GM12878 (cell line): ENCODE measurements at regions not wholly inside any gene's neighbourhood (a gene's known extent, or its start where the extent isn't known, plus 50 kb on each side); places are given as distances from the start of the nearest gene placed in this dataset.

ENCODE experiments used
- ATAC-seq: fragments of 200-7000 bp; cut with Tn5 transposase; 3 replicates; pipeline ENCODE4 v1.9.1; 2020; ENCODE audit warnings: mild to moderate bottlenecking, moderate library complexity
- BruUV-seq: library from RNA; stranded (reverse); fragments of 400-500 nt; replicated peaks from 2 replicates; lab custom pipeline; 2021; lab: Mats Ljungman, UMichigan
- CTCF ChIA-PET: fragments of 300-600 bp; sonication (Branson Sonifier 250); formaldehyde crosslinking; extraction: SDS; loops from one replicate; lab custom pipeline; 2021; ENCODE audit warnings: inconsistent platforms; lab: Yijun Ruan, JAX
- POLR2A ChIA-PET: fragments of 350-600 bp; formaldehyde crosslinking; extraction: SDS; loops from one replicate; lab custom pipeline; 2021; ENCODE audit warnings: inconsistent platforms; lab: Charles Lee
- RAD21 ChIA-PET: fragments of 300-600 bp; sonication (Branson Sonifier 250); formaldehyde crosslinking; loops from one replicate; lab custom pipeline; 2023; ENCODE audit warnings: antibody characterized with exemption; ENCODE audit not compliant: unreplicated experiment; lab: Charles Lee
- SMC1A ChIA-PET: fragments of 300-600 bp; sonication (Branson Sonifier 250); formaldehyde crosslinking; loops from one replicate; lab custom pipeline; 2023; ENCODE audit not compliant: unreplicated experiment, uncharacterized antibody; lab: Charles Lee
- DNase-seq: peaks from one replicate; pipeline ENCODE4 v3.0.0-alpha.2; 2011; ENCODE audit warnings: low read depth, low spot score
- FAIRE-seq: peaks from 3 replicates; lab custom pipeline; 2011; peaks lifted over from hg19 to GRCh38; lab: Jason Lieb, UNC
- H2AFZ ChIP-seq: 2 replicates; pipeline ENCODE4 v1.6.0; 2011; ENCODE audit warnings: low read depth, low read length, control low read depth; ENCODE audit not compliant: control insufficient read depth
- H3K27ac ChIP-seq: 2 replicates; pipeline ENCODE4 v1.5.1; 2011; ENCODE audit warnings: control low read depth; ENCODE audit not compliant: control insufficient read depth, insufficient read depth
- H3K27me3 ChIP-seq, 2 experiments: replicated peaks in 1 of 2; 2 replicates each; pipeline versions ENCODE4 v1.6.0 to v1.6.1; 2011; ENCODE audit warnings: low read length in 1 of 2; ENCODE audit not compliant: control insufficient read depth in 2 of 2, insufficient read depth in 2 of 2
- H3K36me3 ChIP-seq, 2 experiments: 2 replicates each; pipeline ENCODE4 v1.5.1; 2011; ENCODE audit warnings: low read length in 1 of 2; ENCODE audit not compliant: control insufficient read depth in 2 of 2, insufficient read depth in 2 of 2
- H3K4me1 ChIP-seq: 2 replicates; pipeline ENCODE4 v1.6.1; 2011; ENCODE audit warnings: mild to moderate bottlenecking, low read length, moderate library complexity, mixed read lengths; ENCODE audit not compliant: control insufficient read depth, insufficient read depth
- H3K4me2 ChIP-seq: 2 replicates; pipeline ENCODE4 v1.6.0; 2011; ENCODE audit warnings: control low read depth; ENCODE audit not compliant: control insufficient read depth, insufficient read depth
- H3K4me3 ChIP-seq: fragments of 200-600 bp; sonication (generic); 2 replicates; pipeline ENCODE4 v1.5.1; 2016
- H3K79me2 ChIP-seq: 2 replicates; pipeline ENCODE4 v1.6.0; 2011; ENCODE audit warnings: low read length; ENCODE audit not compliant: control insufficient read depth, insufficient read depth
- H3K9ac ChIP-seq: 2 replicates; pipeline ENCODE4 v1.8.0; 2011; ENCODE audit warnings: low read length, control low read depth, mixed read lengths; ENCODE audit not compliant: control insufficient read depth, insufficient read depth
- H3K9me3 ChIP-seq: replicated peaks from 3 replicates; pipeline ENCODE4 v1.5.1; 2011; ENCODE audit warnings: mild to moderate bottlenecking, low read length; ENCODE audit not compliant: control insufficient read depth, insufficient read depth
- H4K20me1 ChIP-seq: 2 replicates; pipeline ENCODE4 v1.6.0; 2011; ENCODE audit not compliant: control insufficient read depth, insufficient read depth
- CREB1 ChIP-seq: IDR thresholded peaks from 2 replicates; pipeline ENCODE4 v1.6.1; 2012; ENCODE audit warnings: low read depth, mild to moderate bottlenecking, inconsistent platforms
- SRF ChIP-seq, 2 experiments: IDR thresholded peaks; 2 replicates each; pipeline ENCODE4 v1.6.1; 2011; ENCODE audit warnings: low read depth in 2 of 2, low read length in 2 of 2, mild to moderate bottlenecking in 1 of 2, moderate library complexity in 1 of 2
- whole genome bisulfite sequencing: methylation state at CpG from one replicate; pipeline ENCODE4 v1.1.6; 2016; ENCODE audit warnings: low lambda C conversion rate; ENCODE audit not compliant: insufficient replicate concordance, insufficient coverage; ENCODE audit errors: missing lambda C conversion rate; 5-methylcytosine and 5-hydroxymethylcytosine counted together
- in situ Hi-C: fragments of 300-500 bp; cut with MboI; formaldehyde crosslinking; loops from 9 replicates; pipeline ENCODE4 v1.14.3; 2018; ENCODE audit warnings: mixed read lengths
- intact Hi-C: fragments of 100-400 bp; cut with micrococcal nuclease; formaldehyde crosslinking; loops from one replicate; pipeline ENCODE4 v1.14.2; 2022; ENCODE audit not compliant: unreplicated experiment
- TF ChIP-seq, protein P1 (sequence below): IDR thresholded peaks from 2 replicates; pipeline ENCODE4 v1.6.1; 2012; ENCODE audit warnings: improper control_type of control experiment, low read depth, low read length; ENCODE audit not compliant: insufficient replicate concordance

DNA sequence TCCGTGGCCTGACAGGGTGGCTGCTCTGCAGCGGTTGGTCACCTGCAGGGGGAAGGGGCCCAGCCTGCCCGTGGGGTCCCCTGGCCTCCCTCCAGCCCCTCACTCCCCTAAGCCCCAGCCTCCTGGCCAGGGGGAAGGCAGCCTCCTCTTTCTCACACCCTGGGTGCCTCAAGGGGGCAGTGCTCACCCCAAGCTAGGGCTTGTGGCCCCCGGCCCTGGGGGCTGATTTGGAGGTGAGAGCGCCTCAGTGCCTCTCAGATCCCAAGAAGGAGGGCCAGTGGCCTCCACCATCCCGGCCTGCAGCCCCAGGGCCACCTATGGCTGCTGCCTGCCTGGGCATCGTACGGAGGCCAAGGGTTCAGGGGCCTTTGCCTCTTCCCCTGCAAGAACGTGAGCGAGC is 66.4 kb upstream of the TTC34 start:
- Histone ChIP-seq H2AFZ (no peak overlapping the region), H3K27ac (no peak overlapping the region), H3K27me3 (no peaks in the 10 kb centered on the region), H4K20me1 (no peaks in the 10 kb centered on the region), H3K4me3 (no peak overlapping the region), H3K9ac (no peak overlapping the region), H3K9me3 (peaks cover 2% of the 10 kb centered on the region; the same call in 1 of the 3 replicates), H3K36me3 (no peaks in the 10 kb centered on the region), H3K4me2 (no peak overlapping the region), H3K79me2 (no peaks in the 10 kb centered on the region), H3K4me1 (no peaks in the 10 kb centered on the region)
- DNase-seq: no peak
- SMC1A ChIA-PET: no interaction called here
- POLR2A ChIA-PET: no interaction called here
- BruUV-seq: no TSS peak
- intact Hi-C loops (no loop called here), in situ Hi-C loops (no loop called here)
- no peak for FAIRE-seq
- CTCF ChIA-PET: no interaction called here
- ATAC-seq: no peak
- WGBS: 10% methylated on average over 10 of the region's 10 CpGs
- TF ChIP-seq CREB1: no peak
- TF ChIP-seq, protein P1, sequence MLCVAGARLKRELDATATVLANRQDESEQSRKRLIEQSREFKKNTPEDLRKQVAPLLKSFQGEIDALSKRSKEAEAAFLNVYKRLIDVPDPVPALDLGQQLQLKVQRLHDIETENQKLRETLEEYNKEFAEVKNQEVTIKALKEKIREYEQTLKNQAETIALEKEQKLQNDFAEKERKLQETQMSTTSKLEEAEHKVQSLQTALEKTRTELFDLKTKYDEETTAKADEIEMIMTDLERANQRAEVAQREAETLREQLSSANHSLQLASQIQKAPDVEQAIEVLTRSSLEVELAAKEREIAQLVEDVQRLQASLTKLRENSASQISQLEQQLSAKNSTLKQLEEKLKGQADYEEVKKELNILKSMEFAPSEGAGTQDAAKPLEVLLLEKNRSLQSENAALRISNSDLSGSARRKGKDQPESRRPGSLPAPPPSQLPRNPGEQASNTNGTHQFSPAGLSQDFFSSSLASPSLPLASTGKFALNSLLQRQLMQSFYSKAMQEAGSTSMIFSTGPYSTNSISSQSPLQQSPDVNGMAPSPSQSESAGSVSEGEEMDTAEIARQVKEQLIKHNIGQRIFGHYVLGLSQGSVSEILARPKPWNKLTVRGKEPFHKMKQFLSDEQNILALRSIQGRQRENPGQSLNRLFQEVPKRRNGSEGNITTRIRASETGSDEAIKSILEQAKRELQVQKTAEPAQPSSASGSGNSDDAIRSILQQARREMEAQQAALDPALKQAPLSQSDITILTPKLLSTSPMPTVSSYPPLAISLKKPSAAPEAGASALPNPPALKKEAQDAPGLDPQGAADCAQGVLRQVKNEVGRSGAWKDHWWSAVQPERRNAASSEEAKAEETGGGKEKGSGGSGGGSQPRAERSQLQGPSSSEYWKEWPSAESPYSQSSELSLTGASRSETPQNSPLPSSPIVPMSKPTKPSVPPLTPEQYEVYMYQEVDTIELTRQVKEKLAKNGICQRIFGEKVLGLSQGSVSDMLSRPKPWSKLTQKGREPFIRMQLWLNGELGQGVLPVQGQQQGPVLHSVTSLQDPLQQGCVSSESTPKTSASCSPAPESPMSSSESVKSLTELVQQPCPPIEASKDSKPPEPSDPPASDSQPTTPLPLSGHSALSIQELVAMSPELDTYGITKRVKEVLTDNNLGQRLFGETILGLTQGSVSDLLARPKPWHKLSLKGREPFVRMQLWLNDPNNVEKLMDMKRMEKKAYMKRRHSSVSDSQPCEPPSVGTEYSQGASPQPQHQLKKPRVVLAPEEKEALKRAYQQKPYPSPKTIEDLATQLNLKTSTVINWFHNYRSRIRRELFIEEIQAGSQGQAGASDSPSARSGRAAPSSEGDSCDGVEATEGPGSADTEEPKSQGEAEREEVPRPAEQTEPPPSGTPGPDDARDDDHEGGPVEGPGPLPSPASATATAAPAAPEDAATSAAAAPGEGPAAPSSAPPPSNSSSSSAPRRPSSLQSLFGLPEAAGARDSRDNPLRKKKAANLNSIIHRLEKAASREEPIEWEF: no peak
- no peak for TF ChIP-seq SRF (IDR thresholded peaks at IDR 0.05; ENCODE audit: low read depth in 2 of 2, low read length in 2 of 2)
- RAD21 ChIA-PET: no interaction called here
